ENCODE measurements at regions not wholly inside any gene's neighbourhood (a gene's known extent, or its start where the extent isn't known, plus 50 kb on each side); places are given as distances from the start of the nearest gene placed in this dataset.

GRCh38 chr18:76750269-76750668 is 72.1 kb upstream of the ZNF236 start:
- peaks cover 4 to 7% of the 10 kb centered on the region in 2 experiments; a peak in 3 of 4 replicates for H3K9me3 ChIP-seq (ENCODE audit: control insufficient read depth in 1 of 2, insufficient read depth in 1 of 2, low read depth in 1 of 2, low read length in 2 of 2)
- H3K4me3 ChIP-seq (replicated peaks in 1 of 2; ENCODE audit: low read depth in 1 of 2, low read length in 2 of 2), result no peak overlapping the region
- BruUV-seq (replicated peaks), result no TSS peak
- H3K79me2 ChIP-seq (ENCODE audit: insufficient read depth, low read length), result no peaks in the 10 kb centered on the region
- no peak overlapping the region for H2AFZ ChIP-seq (ENCODE audit: low read depth, low read length, poor library complexity, severe bottlenecking)
- H3K4me1 ChIP-seq (ENCODE audit: control insufficient read depth in 1 of 2, insufficient read depth in 2 of 2, low read length in 2 of 2), result no peaks in the 10 kb centered on the region
- no peaks in the 10 kb centered on the region for H4K20me1 ChIP-seq (ENCODE audit: insufficient read depth)
- H3K36me3 ChIP-seq (ENCODE audit: control insufficient read depth in 1 of 2, insufficient read depth in 2 of 2, low read length in 2 of 2), result no peaks in the 10 kb centered on the region
- DNase-seq (ENCODE audit: low read depth, low spot score), result no peak
- POLR2A ChIA-PET, result no interaction called here
- H3K27me3 ChIP-seq (ENCODE audit: insufficient read depth, low read length), result no peaks in the 10 kb centered on the region
- CTCF ChIA-PET, result no interaction called here
- no peak overlapping the region for H3K9ac ChIP-seq (ENCODE audit: low read length)
- RAD21 ChIA-PET (ENCODE audit: low non-redundant PET in 1 of 2, low total read pairs in 2 of 2, uncharacterized antibody in 2 of 2, unreplicated experiment in 2 of 2), result no interaction called here
- no peaks in the 10 kb centered on the region for H3K9me2 ChIP-seq (ENCODE audit: insufficient read depth)
- no peak overlapping the region for H3K27ac ChIP-seq (ENCODE audit: low read depth, low read length)
- intact Hi-C loops (cut with micrococcal nuclease), result no loop called here
- TF ChIP-seq FOSL1 (IDR thresholded peaks at IDR 0.05; ENCODE audit: low read depth) (no peak), SP1 (IDR thresholded peaks at IDR 0.05; ENCODE audit: low read depth) (no peak), REST (IDR thresholded peaks at IDR 0.05; ENCODE audit: low read depth) (no peak), EGR1 (IDR thresholded peaks at IDR 0.05; ENCODE audit: low read depth) (no peak), CBX3 (IDR thresholded peaks at IDR 0.05; ENCODE audit: low read depth) (peak; percentile 21; the same call in 1 of the 2 replicates), TCF7L2 (IDR thresholded peaks at IDR 0.05; ENCODE audit: borderline replicate concordance, extremely low read depth, insufficient read depth, insufficient read length) (no peak)
- no peak overlapping the region for H3K4me2 ChIP-seq (ENCODE audit: low read length)
- ATAC-seq, result no peak

- no peak for DNase-seq (ENCODE audit: low read depth, low spot score)
- Histone ChIP-seq H3K27ac (ENCODE audit: low read depth, low read length) (no peak overlapping the region), H3K9me3 (ENCODE audit: control insufficient read depth in 1 of 2, insufficient read depth in 1 of 2, low read depth in 1 of 2, low read length in 2 of 2) (peaks cover 4 to 7% of the 10 kb centered on the region in 2 experiments; a peak in 3 of 4 replicates), H3K36me3 (ENCODE audit: control insufficient read depth in 1 of 2, insufficient read depth in 2 of 2, low read length in 2 of 2) (no peaks in the 10 kb centered on the region), H3K4me3 (replicated peaks in 1 of 2; ENCODE audit: low read depth in 1 of 2, low read length in 2 of 2) (no peak overlapping the region), H3K4me1 (ENCODE audit: control insufficient read depth in 1 of 2, insufficient read depth in 2 of 2, low read length in 2 of 2) (no peaks in the 10 kb centered on the region), H4K20me1 (ENCODE audit: insufficient read depth) (no peaks in the 10 kb centered on the region), H3K27me3 (ENCODE audit: insufficient read depth, low read length) (no peaks in the 10 kb centered on the region), H3K79me2 (ENCODE audit: insufficient read depth, low read length) (no peaks in the 10 kb centered on the region), H3K9ac (ENCODE audit: low read length) (no peak overlapping the region), H3K9me2 (ENCODE audit: insufficient read depth) (no peaks in the 10 kb centered on the region), H3K4me2 (ENCODE audit: low read length) (no peak overlapping the region), H2AFZ (ENCODE audit: low read depth, low read length, poor library complexity, severe bottlenecking) (no peak overlapping the region)
- no TSS peak for BruUV-seq (replicated peaks)
- ChIA-PET CTCF (no interaction called here), RAD21 (ENCODE audit: low non-redundant PET in 1 of 2, low total read pairs in 2 of 2, uncharacterized antibody in 2 of 2, unreplicated experiment in 2 of 2) (no interaction called here), POLR2A (no interaction called here)
- no peak for ATAC-seq
- intact Hi-C loops (cut with micrococcal nuclease), result no loop called here
- TF ChIP-seq POLR2AphosphoS5 (IDR thresholded peaks at IDR 0.05; ENCODE audit: low read depth, low read length), result no peak
- TF ChIP-seq EZH2phosphoT487 (IDR thresholded peaks at IDR 0.05; ENCODE audit: borderline replicate concordance), result no peak
- no peak for TF ChIP-seq ZFX (IDR thresholded peaks at IDR 0.05)
- TF ChIP-seq EZH2 (IDR thresholded peaks at IDR 0.05), result no peak
- no peak for TF ChIP-seq SP1 (IDR thresholded peaks at IDR 0.05; ENCODE audit: low read depth)
- no peak for TF ChIP-seq FOSL1 (IDR thresholded peaks at IDR 0.05; ENCODE audit: low read depth)
- no peak for TF ChIP-seq CEBPB (IDR thresholded peaks at IDR 0.05; ENCODE audit: low read depth)
- no peak for TF ChIP-seq ZBTB33 (IDR thresholded peaks at IDR 0.05; ENCODE audit: extremely low read depth, insufficient replicate concordance, low read length)
- TF ChIP-seq JUND (IDR thresholded peaks at IDR 0.05), result no peak
- no peak for TF ChIP-seq YY1 (IDR thresholded peaks at IDR 0.05; ENCODE audit: extremely low read depth, insufficient replicate concordance, low read depth, low read length)
These were observed 74.7 kb upstream of the ZNF236 start for GRCh38 chr18:76747676-76748075.

All from HCT116 (cell line).